SK-N-SH treated with all-trans-retinoic acid at 6 μM for 48 hours (cell line): ENCODE measurements at regions not wholly inside any gene's neighbourhood (a gene's known extent, or its start where the extent isn't known, plus 50 kb on each side); places are given as distances from the start of the nearest gene placed in this dataset.

ENCODE experiments used
- ATAC-seq: fragments of 200-7000 bp; cut with Tn5 transposase; 3 replicates; pipeline ENCODE4 v1.9.1; 2020; ENCODE audit warnings: mild to moderate bottlenecking, moderate library complexity
- ARNTL ChIP-seq: fragments of 450-650 bp; formaldehyde crosslinking; IDR thresholded peaks from 2 replicates; pipeline ENCODE4 v1.5.0; 2020; ENCODE audit warnings: low read depth, mild to moderate bottlenecking, moderate library complexity, borderline replicate concordance
- BACH2 ChIP-seq: fragments of 250-450 bp; sonication (Bioruptor Pico); IDR thresholded peaks from 2 replicates; pipeline ENCODE4 v1.9.0; 2021; ENCODE audit warnings: mild to moderate bottlenecking, borderline replicate concordance
- CSDC2 ChIP-seq: fragments of 250-450 bp; sonication (Bioruptor Pico); IDR thresholded peaks from 2 replicates; pipeline ENCODE4 v1.5.0; 2020; ENCODE audit warnings: mild to moderate bottlenecking, moderate library complexity
- GLIS3 ChIP-seq: fragments of 250-450 bp; sonication (Bioruptor Pico); IDR thresholded peaks from 2 replicates; pipeline ENCODE4 v1.5.0; 2020; ENCODE audit warnings: mild to moderate bottlenecking, moderate library complexity
- ISL1 ChIP-seq: fragments of 250-450 bp; sonication (Bioruptor Pico); IDR thresholded peaks from 2 replicates; pipeline ENCODE4 v2.1.2; 2022; ENCODE audit warnings: mild to moderate bottlenecking, moderate library complexity
- OSR1 ChIP-seq: fragments of 250-450 bp; sonication (Bioruptor Pico); IDR thresholded peaks from 2 replicates; pipeline ENCODE4 v1.8.0; 2022; ENCODE audit warnings: moderate library complexity, mild to moderate bottlenecking, inconsistent platforms
- PATZ1 ChIP-seq: fragments of 250-450 bp; sonication (Bioruptor Pico); IDR thresholded peaks from 2 replicates; pipeline ENCODE4 v1.8.0; 2020; ENCODE audit warnings: mild to moderate bottlenecking, moderate library complexity, borderline replicate concordance
- POU6F1 ChIP-seq: fragments of 250-450 bp; sonication (Bioruptor Pico); IDR thresholded peaks from 2 replicates; pipeline ENCODE4 v1.8.0; 2021; ENCODE audit warnings: low read depth, mild to moderate bottlenecking, moderate library complexity, borderline replicate concordance
- PPARA ChIP-seq: fragments of 250-450 bp; sonication (Bioruptor Pico); IDR thresholded peaks from 2 replicates; pipeline ENCODE4 v1.5.0; 2020; ENCODE audit warnings: mild to moderate bottlenecking, borderline replicate concordance
- RARB ChIP-seq: fragments of 250-450 bp; sonication (Bioruptor Pico); IDR thresholded peaks from 2 replicates; pipeline ENCODE4 v1.8.0; 2021; ENCODE audit warnings: mild to moderate bottlenecking, moderate library complexity
- SNAI2 ChIP-seq: fragments of 250-450 bp; sonication (Bioruptor Pico); IDR thresholded peaks from 2 replicates; pipeline ENCODE4 v1.5.0; 2020; ENCODE audit warnings: mild to moderate bottlenecking, moderate library complexity
- TCF4 ChIP-seq: fragments of 250-450 bp; sonication (Bioruptor Pico); IDR thresholded peaks from 2 replicates; pipeline ENCODE4 v1.8.0; 2021; ENCODE audit warnings: mild to moderate bottlenecking, moderate library complexity, borderline replicate concordance
- TOX ChIP-seq: fragments of 250-450 bp; sonication (Bioruptor Pico); IDR thresholded peaks from 2 replicates; pipeline ENCODE4 v1.8.0; 2021; ENCODE audit warnings: mild to moderate bottlenecking, moderate library complexity, borderline replicate concordance
- ZC3H10 ChIP-seq: fragments of 250-450 bp; sonication (Bioruptor Pico); IDR thresholded peaks from 2 replicates; pipeline ENCODE4 v1.5.1; 2021; ENCODE audit warnings: mild to moderate bottlenecking, moderate library complexity
- ZFP3 ChIP-seq: fragments of 250-450 bp; sonication (Bioruptor Pico); IDR thresholded peaks from 2 replicates; pipeline ENCODE4 v1.5.0; 2020; ENCODE audit warnings: mild to moderate bottlenecking, moderate library complexity
- ZFP30 ChIP-seq: fragments of 450-650 bp; formaldehyde crosslinking; IDR thresholded peaks from 2 replicates; pipeline ENCODE4 v1.5.0; 2022; ENCODE audit warnings: mild to moderate bottlenecking, moderate library complexity
- ZNF565 ChIP-seq: fragments of 450-650 bp; formaldehyde crosslinking; conservative IDR thresholded peaks from 2 replicates; pipeline ENCODE4 v1.5.0; 2020; ENCODE audit warnings: low read depth, mild to moderate bottlenecking, moderate library complexity
- ZNF70 ChIP-seq: fragments of 450-650 bp; formaldehyde crosslinking; IDR thresholded peaks from 2 replicates; pipeline ENCODE4 v1.5.0; 2020; ENCODE audit warnings: mild to moderate bottlenecking, moderate library complexity
- ZNF8 ChIP-seq: fragments of 450-650 bp; formaldehyde crosslinking; IDR thresholded peaks from 2 replicates; pipeline ENCODE4 v1.5.0; 2020; ENCODE audit warnings: mild to moderate bottlenecking, moderate library complexity
- TF ChIP-seq, protein P1 (sequence below): fragments of 250-450 bp; sonication (Bioruptor Pico); IDR thresholded peaks from 2 replicates; pipeline ENCODE4 v1.5.0; 2020; ENCODE audit warnings: mild to moderate bottlenecking, moderate library complexity
- TF ChIP-seq, protein P2 (sequence below): fragments of 250-450 bp; sonication (Bioruptor Pico); IDR thresholded peaks from 2 replicates; pipeline ENCODE4 v1.5.1; 2021; ENCODE audit warnings: mild to moderate bottlenecking, moderate library complexity
- TF ChIP-seq, protein P3 (sequence below): fragments of 250-450 bp; sonication (Bioruptor Pico); IDR thresholded peaks from 2 replicates; pipeline ENCODE4 v1.5.1; 2020; ENCODE audit warnings: low read depth, mild to moderate bottlenecking, moderate library complexity

DNA sequence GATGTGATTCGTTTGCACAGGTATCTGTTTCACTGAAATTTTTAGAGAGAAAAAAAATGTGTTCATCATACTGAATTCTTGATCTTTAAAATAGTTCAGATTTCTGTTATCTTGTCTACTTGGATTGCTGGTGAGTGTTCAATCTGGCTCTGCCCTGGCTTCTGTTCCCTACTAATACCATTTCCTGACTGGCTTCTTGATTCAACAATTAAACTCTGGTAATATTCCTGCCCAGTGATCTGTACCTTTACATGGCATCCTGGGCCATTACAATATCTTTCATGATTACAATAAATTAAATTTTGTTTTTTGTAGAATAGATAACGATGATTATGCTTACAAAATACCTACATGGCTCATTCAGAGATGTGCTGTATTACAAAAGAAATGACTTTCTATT is 1388.0 kb upstream of the TENM3 start:
- no peak for TF ChIP-seq ISL1 (CRISPR knock-in tag)
- no peak for TF ChIP-seq RARB (CRISPR knock-in tag)
- no peak for ATAC-seq

DNA sequence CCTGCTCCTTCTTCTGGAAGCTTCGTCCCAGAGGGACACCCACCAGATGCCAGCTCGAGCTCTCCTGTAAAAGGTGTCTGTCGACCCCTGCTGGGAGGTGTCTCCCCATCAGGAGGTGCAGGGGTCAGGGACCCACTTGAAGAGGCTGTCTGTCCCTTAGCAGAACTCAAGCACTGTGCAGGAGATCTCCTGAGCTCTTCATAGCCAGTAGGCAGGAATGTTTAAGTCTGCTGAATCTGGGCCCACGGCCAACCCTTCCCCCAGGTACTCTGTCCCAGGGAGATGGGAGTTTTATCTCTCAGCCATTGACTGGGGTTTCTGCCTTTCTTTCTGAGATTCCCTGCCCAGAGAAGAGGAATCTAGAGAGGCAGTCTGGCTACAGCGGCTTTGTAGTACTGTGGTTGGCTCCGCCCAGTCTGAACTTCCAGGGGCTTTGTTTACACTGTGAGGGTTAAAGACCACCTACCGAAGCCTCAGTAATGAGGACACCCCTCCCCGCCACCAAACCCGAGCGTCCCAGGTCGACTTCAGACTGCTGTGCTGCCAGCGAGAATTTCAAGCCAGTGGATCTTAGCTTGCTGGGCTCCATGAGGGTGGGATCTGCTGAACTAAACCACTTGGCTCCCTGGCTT is 1383.0 kb upstream of the TENM3 start:
- no peak for TF ChIP-seq OSR1 (CRISPR knock-in tag)
- TF ChIP-seq SNAI2 (CRISPR knock-in tag): no peak
- no peak for TF ChIP-seq ZNF565 (CRISPR knock-in tag)
- ATAC-seq: no peak

DNA sequence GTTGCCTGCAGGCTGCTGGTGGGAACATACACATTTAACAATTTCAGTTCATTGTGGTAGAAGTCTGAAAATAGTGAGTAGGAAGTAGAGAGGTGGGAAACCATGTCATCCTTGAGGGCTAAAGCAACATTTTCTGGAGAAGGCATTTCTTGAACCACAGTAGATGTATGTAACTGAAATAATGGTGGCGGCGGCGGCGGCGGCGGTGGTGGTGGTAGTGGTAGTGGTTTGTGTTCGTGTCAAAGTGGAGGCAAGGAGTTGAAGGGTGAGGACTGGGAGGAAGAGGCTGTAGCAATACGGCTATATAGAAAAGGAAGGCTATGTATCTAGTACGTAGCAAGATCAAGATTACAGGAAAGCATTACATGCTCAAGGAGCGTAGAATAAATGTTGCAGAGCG is 1381.6 kb upstream of the TENM3 start:
- TF ChIP-seq ZC3H10 (CRISPR knock-in tag) (no peak), ZFP30 (CRISPR knock-in tag) (no peak), PPARA (CRISPR knock-in tag) (no peak), ISL1 (CRISPR knock-in tag) (no peak), OSR1 (CRISPR knock-in tag) (no peak), ZFP3 (no peak), ARNTL (CRISPR knock-in tag) (no peak), GLIS3 (CRISPR knock-in tag) (no peak), RARB (CRISPR knock-in tag) (no peak), PATZ1 (CRISPR knock-in tag) (no peak), SNAI2 (CRISPR knock-in tag) (no peak), TCF4 (CRISPR knock-in tag) (no peak), CSDC2 (CRISPR knock-in tag) (no peak), BACH2 (CRISPR knock-in tag) (no peak)
- TF ChIP-seq, protein P1, sequence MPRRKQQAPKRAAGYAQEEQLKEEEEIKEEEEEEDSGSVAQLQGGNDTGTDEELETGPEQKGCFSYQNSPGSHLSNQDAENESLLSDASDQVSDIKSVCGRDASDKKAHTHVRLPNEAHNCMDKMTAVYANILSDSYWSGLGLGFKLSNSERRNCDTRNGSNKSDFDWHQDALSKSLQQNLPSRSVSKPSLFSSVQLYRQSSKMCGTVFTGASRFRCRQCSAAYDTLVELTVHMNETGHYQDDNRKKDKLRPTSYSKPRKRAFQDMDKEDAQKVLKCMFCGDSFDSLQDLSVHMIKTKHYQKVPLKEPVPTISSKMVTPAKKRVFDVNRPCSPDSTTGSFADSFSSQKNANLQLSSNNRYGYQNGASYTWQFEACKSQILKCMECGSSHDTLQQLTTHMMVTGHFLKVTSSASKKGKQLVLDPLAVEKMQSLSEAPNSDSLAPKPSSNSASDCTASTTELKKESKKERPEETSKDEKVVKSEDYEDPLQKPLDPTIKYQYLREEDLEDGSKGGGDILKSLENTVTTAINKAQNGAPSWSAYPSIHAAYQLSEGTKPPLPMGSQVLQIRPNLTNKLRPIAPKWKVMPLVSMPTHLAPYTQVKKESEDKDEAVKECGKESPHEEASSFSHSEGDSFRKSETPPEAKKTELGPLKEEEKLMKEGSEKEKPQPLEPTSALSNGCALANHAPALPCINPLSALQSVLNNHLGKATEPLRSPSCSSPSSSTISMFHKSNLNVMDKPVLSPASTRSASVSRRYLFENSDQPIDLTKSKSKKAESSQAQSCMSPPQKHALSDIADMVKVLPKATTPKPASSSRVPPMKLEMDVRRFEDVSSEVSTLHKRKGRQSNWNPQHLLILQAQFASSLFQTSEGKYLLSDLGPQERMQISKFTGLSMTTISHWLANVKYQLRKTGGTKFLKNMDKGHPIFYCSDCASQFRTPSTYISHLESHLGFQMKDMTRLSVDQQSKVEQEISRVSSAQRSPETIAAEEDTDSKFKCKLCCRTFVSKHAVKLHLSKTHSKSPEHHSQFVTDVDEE (CRISPR knock-in tag): no peak
- TF ChIP-seq, protein P2, sequence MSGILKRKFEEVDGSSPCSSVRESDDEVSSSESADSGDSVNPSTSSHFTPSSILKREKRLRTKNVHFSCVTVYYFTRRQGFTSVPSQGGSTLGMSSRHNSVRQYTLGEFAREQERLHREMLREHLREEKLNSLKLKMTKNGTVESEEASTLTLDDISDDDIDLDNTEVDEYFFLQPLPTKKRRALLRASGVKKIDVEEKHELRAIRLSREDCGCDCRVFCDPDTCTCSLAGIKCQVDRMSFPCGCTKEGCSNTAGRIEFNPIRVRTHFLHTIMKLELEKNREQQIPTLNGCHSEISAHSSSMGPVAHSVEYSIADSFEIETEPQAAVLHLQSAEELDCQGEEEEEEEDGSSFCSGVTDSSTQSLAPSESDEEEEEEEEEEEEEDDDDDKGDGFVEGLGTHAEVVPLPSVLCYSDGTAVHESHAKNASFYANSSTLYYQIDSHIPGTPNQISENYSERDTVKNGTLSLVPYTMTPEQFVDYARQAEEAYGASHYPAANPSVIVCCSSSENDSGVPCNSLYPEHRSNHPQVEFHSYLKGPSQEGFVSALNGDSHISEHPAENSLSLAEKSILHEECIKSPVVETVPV (CRISPR knock-in tag): no peak
- no peak for ATAC-seq

- TF ChIP-seq ZFP30 (CRISPR knock-in tag): no peak
- no peak for TF ChIP-seq BACH2 (CRISPR knock-in tag)
- no peak for TF ChIP-seq OSR1 (CRISPR knock-in tag)
Measured at GRCh38 chr4:180866933-180867643, 1376.1 kb upstream of the TENM3 start.

GRCh38 chr4:180870623-180871022 is 1372.6 kb upstream of the TENM3 start:
- no peak for ATAC-seq
- no peak for TF ChIP-seq GLIS3 (CRISPR knock-in tag)
- TF ChIP-seq SNAI2 (CRISPR knock-in tag): no peak
- TF ChIP-seq POU6F1: no peak
- no peak for TF ChIP-seq PATZ1 (CRISPR knock-in tag)
- no peak for TF ChIP-seq ZNF8 (CRISPR knock-in tag)
- no peak for TF ChIP-seq ZC3H10 (CRISPR knock-in tag)
- TF ChIP-seq TCF4 (CRISPR knock-in tag): no peak
- TF ChIP-seq TOX (CRISPR knock-in tag): no peak
- TF ChIP-seq BACH2 (CRISPR knock-in tag): no peak
- TF ChIP-seq, protein P3, sequence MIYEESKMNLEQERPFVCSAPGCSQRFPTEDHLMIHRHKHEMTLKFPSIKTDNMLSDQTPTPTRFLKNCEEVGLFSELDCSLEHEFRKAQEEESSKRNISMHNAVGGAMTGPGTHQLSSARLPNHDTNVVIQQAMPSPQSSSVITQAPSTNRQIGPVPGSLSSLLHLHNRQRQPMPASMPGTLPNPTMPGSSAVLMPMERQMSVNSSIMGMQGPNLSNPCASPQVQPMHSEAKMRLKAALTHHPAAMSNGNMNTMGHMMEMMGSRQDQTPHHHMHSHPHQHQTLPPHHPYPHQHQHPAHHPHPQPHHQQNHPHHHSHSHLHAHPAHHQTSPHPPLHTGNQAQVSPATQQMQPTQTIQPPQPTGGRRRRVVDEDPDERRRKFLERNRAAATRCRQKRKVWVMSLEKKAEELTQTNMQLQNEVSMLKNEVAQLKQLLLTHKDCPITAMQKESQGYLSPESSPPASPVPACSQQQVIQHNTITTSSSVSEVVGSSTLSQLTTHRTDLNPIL: no peak
- TF ChIP-seq CSDC2 (CRISPR knock-in tag): no peak
- TF ChIP-seq ZFP30 (CRISPR knock-in tag): no peak
- no peak for TF ChIP-seq OSR1 (CRISPR knock-in tag)
- no peak for TF ChIP-seq PPARA (CRISPR knock-in tag)
- no peak for TF ChIP-seq ZNF70 (CRISPR knock-in tag)

More at GRCh38 chr4:180866933-180867643, 1376.1 kb upstream of the TENM3 start:
- no peak for ATAC-seq
